HuH-7.5 (cell line): ENCODE measurements at regions not wholly inside any gene's neighbourhood (a gene's known extent, or its start where the extent isn't known, plus 50 kb on each side); places are given as distances from the start of the nearest gene placed in this dataset.

Experiments used
- DNase-seq: peaks from one replicate; pipeline ENCODE4 v3.0.0; 2011; ENCODE audit warnings: low spot score

DNA sequence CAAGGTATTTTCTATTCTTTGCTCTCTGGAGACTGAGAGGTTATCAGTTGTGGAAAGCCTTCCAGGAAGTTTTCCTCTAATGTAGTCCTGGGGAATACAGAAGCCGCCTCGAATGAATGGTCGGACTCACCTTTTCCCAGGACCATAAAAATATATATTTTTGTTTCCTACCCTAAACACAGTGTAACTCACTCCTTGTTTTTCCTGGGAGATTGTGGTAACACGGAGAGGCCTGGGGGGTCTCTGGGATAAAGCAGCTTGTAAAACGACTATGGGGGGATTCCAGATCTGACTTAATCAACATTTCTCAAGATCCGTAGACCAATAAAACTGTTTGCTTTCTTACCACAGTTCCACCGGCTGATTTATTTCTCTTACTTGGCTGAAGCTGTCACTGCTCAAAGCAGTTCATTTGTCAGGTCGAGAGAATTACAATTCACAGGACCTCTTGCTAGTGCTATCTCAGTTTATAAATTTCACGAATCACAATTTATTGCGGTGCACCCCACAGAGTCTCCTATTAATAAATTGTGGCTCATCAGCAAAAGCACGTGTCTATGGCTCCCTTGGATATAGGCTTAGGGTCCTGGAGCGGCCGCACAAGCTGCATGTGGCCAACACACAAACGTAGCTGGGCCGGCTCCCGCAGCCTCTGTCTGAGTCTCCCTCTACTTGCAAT lies 176.3 kb upstream of the BMPER start:
- DNase-seq, result no peak

DNA sequence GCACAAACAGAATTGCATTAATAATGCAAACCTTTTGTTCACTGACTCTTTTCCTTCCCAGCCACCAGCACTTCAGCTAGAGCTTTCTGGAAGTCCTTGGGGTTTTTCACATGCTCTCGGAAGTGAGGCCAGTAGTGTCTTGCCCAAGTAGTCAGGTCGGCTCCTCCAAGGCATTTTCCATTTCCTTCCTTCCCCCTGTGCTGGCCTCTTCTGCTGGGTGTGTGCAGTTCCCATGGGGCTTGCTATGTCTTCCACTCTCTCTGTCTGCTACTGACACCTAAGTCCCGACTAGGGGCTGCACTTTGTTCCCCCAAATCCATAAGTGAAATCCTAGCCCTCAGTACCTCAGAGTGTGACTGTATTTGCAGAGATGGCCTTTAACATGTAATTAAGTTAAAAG lies 175.6 kb upstream of the BMPER start:
- DNase-seq, result no peak

DNA sequence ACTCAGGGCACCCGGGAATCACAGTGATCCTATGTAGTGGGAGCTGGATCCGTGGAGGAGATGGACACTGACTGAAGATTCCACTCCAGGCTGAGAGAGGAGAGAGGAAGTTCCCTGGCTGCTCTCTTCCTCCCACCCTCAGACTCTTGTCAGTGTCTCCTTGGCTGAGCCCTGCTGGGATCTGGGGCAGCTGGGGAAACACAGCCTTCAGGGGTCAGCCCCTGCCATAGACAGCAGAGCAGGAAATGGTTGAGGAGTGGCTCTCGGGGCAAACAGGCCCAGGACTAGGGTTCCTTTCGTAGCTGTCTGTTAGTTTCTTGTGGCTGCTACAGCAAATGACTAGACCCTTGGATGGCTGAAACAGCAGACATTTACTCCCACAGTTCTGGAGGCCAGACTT lies 174.4 kb upstream of the BMPER start:
- DNase-seq, result no peak

DNA sequence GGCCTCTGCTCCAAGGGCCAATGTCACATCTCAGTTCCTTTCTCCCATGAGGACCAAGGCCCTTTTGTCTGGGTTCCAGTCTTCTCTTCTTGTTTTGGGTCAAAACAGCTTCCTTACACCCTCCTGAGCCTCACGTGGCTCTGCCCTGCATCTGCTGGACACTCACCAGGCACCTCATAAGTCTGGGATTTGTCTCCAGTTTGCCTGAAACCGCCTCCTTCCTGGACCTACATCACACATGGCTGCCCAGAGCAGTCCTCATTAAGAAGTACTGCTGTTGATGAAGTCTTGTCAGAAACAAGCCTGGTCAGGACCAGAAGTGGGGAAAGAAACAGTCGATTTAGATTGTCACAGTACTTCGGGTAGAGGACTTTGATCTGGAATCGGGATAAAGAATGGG lies 173.4 kb upstream of the BMPER start:
- DNase-seq, result no peak

DNA sequence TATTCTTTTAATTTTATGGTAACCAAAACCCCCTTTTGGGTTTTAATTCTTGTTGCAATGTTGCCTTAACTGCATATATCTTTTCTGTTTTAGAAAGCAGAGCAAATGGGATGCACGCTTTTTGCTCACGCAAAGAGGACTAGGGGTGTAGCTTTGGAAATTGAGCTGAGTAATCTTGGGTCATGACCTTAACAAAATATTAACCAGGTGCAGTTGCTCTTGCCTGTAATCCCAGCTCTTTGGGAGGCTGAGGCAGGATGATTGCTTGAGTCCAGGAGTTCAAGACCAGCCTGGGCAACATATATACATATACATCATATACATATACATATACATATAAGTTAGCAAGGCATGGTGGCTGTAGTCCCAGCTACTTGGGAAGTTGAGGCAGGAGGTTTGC lies 172.9 kb upstream of the BMPER start:
- no peak for DNase-seq

DNA sequence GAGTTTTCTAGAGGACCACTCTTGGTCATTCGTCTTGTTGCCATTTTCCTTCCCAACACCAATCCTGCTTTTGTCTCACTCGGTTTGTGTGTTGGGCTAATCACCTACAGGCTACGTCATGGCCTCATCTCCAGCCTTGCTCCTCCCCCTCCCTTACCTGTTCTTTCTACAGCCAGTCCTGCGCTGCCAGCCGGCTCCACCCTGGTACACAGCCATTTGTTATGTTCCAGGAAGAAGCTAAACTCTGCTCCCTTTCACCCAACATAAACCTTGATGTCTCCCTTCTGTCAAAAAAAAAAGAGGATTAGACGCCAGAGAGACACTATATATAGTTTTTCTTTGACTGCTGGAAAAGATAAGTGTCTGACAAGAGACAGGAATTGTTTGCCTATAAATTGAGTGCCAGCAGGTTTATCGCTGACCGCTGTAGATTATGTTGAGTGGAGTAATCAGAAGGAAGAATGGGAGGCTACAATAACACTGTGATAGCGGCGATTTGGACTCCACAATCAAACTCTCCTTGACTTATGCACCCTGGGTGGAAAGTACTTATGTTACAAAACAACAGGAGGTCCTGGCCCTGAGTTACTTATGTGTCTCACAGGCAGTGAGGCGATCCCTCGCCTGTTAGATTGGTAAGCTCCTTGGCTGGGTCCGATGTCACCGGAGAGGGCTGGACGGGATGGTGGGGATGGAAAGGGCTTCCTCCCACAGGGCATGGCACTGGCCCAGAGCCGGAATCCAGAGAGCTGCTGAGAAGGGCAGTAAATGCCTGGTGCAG lies 171.3 kb upstream of the BMPER start:
- no peak for DNase-seq

DNA sequence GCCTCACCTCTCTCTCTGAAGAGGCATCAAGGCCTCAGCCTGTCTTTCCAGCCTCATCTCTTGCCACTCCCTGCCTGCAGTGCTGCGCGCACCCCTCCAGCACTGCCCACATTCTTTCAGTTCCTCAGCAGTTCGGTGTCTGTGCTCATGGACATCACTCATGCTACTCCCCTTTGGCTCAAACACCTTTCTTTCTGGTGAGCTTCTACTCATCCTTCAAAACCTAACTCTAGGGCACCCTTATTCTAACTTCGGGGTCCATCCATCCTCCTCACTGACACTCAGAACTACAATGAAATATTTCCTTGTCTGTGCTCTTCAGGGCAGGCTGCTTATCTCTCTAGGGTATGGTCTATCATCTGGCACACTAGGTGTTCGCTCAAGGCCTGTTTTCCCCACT lies 169.9 kb upstream of the BMPER start:
- no peak for DNase-seq

DNA sequence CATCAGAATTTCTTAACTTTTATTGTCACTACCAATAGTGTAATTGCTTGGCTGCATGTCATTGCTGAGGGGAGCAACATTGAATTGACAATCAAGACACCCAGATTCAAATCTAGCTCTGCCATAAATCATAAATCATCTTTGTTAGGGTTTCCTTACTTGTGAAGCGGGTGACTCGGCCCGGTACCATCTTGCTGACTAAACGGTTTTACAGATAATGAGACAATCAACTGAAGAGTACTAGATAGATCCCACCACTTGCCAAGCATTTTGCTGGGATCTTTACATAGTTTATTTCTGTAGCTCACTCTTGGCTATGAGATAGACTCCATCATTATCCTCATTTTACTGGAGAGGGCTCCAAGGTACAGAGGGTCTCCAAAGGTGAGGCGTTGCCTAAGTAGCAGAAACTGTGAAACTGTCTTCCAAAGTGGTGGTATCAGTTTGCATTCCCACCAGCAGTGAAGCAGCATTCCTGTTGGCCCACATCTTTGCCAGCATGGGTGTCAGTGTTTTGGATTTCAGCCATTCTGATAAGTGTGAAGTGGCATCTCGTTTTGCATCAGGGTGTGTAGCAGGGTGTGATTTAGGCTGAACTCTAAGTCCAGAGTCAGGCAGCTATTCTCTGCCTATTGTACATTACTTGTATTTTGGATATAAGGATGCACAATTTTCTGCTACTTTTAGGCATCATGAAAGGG lies 168.7 kb upstream of the BMPER start:
- no peak for DNase-seq

DNA sequence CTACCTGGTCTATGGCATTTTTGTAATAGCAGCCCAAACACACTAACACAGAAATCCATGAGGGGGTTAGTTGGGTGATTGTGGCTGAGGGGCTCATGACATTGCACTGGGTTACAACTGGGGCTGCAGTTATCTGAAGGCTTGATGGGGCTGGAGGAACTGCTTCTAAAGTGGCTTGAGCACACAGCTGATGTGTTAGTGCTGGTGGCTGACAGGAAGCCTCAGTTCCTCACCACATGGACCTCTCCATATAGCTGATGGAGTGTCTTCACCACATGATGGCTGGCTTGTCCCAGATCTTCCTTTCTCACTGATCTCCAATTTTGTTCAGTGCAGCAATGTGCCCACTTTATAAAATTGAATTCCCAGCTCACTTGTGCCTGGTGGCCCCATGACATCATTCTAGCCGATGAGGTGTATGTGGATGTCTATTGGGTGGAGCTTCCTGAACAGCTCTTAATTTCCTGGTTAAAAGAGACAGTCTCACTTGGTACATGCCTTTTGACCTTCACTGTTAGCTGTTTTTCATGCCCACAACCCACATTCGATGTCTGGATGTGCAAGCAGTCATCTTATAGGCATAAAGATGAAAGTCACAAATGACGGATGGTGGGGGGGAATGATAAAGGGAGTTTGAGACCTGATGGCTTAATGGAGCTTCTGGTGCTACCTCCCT lies 166.9 kb upstream of the BMPER start:
- no peak for DNase-seq

DNA sequence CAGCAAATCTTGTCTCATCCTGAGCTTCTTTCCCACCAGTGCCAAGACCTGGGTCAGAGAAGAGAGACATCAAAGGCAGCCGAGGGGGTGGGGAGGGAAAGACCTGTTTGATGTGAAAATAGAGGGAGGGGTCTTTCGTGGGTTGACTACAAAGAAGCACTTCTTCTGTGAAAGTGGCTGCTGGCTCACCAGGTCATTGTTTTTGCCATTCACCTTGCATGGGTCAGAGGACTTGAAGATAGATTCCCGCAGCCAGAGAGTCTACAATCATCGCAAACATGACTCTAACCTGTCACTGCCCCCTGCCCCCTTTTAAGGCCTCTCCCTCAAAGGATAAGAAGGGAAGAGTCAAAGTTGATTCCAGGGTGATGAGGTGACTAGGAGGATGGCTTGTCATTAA lies 166.1 kb upstream of the BMPER start:
- no peak for DNase-seq

DNA sequence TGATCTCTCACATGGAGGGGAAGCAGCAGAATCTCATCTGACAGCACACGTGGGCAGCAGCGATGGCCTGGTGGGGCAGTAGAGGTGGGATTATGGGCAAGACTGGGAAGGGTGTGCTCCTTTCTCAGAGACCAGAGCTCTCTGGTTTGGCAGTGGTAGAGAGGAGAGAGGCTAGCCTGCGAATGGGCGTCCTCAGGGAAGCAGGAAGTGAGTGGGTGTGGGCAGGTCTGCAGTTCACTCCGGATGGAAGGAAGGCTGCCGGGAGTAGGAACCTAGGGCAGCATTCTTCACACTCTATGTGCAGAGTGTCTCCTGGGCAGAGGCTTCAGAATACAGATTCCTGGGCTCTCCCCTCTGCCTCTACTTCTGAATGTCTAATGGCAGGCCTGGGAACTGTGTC lies 162.8 kb upstream of the BMPER start:
- no peak for DNase-seq

DNA sequence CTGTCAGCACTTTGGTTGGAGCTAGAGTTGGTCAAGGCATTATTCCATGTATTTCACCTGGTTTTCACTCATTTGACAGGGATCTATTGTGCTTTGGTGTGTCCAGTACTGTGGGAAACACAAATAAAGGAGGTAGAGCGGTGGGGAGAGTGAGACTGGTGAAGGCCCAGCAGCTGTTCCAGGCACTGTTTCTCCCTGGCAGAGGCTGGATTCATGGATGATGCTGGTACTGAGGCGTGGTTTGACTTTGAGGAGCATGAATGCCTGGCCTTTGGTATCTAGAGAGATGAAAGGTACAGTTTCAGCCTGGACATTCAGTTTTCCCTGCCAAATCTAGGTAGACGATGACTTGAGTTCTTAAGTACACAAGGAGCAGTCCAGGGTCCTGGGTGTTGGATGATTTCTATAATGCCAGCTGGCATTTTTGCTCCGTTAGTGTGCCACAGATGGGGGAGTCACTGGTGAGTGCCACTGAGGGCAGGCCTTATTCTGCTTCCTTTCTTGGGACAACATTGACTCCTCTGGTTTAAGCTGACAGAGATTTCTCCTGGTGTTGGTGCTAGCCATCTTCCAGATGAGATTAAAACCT lies 162.2 kb upstream of the BMPER start:
- no peak for DNase-seq

DNA sequence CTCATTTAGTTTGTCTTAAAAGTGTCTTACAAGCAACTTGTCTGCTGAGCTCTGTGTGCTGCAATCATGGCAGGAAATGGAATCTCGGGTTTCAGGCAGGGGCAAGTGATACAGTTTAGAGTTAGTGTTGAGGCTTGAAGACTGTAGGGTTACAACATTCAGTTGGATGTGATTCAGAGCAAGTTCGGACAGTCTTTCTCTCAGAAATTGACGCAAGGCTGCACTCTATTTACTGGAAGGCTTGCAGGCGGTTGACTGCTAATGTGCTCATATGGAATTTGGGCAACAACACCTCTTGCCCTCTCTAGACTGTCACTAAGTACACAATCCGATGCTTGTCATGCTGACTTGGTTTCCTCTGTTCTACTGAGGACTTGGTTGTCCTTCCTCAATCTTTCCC lies 161.7 kb upstream of the BMPER start:
- no peak for DNase-seq

DNA sequence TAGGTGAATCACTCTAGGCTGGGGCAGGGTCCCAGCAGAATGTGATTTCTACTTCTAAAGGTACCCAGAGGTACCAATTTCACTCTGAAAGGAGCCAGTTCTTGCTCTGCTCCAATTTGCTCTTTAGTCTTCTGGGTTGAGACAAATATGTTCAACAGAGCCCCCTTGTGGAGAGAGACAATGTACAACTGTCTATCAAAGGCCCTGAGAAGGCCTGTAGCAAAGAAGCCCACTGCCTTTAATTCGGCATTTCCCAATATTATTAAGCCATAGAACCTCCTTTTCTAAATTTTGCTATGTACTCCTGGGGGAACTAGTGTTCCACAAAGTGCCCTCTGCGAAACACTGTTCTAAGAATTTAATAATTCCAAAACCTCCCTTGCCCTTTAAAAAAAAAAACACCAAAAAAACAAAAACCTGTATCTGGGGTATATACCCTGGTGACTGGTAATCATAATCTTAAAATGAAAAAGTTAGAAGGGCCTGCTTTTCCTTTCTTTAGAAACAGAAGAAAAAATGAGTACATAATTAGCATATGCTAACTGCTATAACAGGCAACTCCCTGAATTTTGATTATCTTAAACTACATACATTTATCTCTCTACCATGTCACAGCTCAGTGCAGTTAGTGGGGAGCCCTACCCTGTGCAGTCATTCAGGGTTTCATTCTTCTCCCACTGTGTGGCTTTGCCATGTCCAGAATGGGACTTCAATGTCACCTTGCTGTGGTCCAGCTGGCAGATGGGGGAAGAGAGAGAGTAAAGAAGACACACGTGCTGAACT lies 160.9 kb upstream of the BMPER start:
- DNase-seq, result peak; percentile 31

DNA sequence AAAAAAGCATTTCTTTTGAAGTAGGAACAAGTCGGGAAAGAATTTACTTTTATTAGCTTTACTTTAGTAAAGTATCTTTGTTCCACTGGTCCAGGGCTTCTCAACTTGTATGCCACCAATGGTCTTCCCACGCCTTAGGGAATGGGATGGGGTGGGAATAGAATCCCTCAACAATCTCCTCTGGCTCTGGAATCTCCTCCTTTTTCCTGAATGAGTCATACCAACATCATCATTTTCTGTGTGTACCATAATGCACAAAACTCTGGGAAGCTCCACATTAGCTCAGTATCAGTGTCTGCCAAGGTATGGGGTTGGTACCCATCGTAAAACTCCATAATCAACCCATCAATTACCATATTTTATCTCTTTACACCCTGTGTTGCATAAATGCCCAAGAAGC lies 159.4 kb upstream of the BMPER start:
- DNase-seq, result no peak

DNA sequence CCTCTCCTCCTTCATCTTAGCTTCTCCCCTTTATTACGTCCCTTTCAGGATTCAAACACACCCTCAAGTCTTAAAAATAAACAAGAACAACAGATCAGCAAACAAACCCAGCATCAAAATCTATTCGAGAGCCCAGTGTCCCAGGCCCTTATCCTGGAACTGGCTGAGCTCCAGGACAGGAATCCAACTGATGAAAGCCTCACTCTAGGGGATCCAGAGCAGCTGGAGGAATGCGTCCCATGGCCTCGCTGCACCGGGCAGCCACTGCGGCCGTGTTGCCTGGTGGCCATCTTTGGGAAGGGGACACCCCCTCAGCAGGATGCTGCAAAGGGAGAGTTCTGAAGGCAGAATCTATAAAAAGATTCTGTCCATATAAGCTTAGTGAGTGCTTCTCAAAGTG lies 156.5 kb upstream of the BMPER start:
- DNase-seq, result no peak

DNA sequence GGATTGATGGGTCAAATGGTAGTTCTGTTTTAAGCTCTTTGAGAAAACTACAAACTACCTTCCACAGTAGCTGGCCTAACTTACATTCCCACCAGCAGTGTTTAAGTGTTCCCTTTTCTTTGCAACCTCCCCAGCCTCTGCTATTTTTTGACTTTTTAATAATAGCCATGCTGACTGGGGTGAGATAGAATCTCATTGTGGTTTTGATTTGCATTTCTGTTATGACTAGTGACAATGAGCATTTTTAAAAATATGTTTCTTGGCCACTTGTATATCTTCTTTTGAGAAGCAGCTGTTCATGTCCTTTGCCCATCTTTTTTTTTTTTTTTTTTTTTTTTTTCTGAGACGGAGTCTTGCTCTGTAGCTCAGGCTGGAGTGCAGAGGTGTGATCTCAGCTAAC lies 155.2 kb upstream of the BMPER start:
- no peak for DNase-seq

DNA sequence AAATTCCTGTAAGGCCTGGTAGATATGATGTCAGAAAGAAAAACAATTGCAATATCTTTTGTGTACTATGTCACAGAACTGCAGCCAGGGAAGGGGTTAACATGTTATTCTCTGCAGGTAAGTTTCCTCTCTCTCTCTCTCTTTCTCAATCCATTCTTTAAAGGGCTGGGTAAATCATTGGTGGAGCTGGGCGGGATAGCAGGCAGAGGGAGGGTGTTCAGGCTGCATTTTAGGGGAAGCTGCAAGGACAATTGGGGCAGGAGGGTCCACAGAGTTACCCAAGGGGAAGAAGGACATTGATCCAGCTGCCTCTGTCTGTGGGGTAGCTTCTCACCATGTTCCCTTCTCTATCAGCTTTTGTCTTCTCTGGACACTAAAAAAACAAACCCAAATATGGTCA lies 153.9 kb upstream of the BMPER start:
- no peak for DNase-seq

DNA sequence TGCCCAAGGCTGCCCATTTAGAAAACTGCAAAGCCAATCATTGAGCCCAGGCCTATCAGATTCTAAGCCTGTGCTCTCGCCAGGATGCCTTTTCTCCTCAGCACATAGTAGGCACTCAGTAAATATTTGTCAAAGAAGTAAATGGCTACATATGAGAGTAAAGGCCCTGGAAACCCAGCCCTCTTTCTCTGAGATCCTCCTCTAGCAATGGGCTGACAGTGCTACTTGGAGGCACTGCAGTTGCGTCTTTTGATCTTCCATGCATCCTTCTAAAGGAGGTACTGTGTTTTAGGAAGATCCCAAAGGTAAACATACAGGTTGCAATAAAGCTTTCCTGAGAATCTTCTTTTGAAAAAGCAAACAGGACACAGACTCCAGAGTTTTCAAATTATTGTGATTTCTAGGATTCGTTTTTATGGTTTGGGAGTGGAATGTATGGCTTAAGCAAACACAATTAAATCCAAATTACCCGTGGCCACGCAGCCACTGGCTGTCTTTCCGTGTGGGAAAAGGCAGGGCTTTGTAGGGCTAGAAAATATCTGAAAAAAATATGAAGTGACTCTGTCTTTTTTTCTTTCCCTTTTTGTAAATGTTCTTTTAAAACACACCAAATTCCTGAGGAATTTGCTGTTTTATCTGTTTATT lies 151.3 kb upstream of the BMPER start:
- DNase-seq, result no peak

DNA sequence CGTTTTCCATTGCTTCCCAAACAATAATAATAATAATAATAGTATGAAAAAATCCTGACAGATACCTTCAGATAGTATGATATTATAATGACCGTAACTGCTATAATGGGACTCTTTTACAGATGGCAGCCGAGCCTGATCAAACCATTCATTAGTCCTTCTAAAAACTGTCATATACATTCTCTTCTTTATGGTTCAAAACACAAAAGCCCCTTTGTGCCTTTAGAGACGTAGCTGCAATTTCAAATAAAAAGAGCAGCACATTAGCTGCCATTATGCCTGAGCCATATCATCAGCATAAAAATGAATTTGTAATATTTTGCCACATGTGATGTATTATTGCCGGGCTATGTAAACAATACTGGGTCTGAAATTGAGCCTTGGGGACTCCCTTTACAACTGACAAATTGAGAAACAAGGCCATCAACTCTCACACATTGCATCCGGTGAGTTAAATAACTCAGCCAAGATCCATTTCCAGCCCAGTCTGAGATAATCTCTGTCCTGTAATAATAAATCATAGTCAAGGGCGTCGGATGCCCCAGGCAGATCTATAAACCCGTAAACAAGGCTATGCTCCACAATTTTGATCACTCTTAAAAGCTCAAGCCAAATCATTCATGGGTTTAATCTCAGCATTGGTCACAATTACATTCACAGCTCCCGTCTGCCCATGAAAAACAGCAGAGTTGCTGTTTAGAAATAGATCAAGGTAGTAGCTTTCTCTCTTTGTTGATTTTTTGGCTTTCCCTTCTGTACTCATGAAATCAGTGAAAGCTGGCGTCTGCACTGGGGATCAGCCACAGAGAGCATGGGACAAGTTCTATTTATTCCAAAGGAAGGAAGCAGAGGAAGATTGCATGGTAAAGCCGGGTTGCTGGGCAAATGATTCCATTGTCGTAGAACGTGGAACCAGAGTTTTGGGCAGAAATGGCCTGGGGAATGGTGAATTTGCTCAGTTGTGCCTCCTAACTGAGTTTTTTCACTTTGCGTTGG lies 150.1 kb upstream of the BMPER start:
- no peak for DNase-seq
